HUES6 (cell line): ENCODE measurements at regions not wholly inside any gene's neighbourhood (a gene's known extent, or its start where the extent isn't known, plus 50 kb on each side); places are given as distances from the start of the nearest gene placed in this dataset.
A peak's percentile ranks its signal among the peaks of the same experiment; 100 is the strongest.

Experiments used
- H3K27ac ChIP-seq: 2 replicates; pipeline ENCODE4 v1.7.0; 2013; ENCODE audit warnings: low read depth, mild to moderate bottlenecking, low read length, inconsistent platforms
- H3K27me3 ChIP-seq: 2 replicates; pipeline ENCODE4 v1.6.1; 2013; ENCODE audit warnings: low read length; ENCODE audit not compliant: control insufficient read depth, insufficient read depth
- H3K36me3 ChIP-seq: 2 replicates; pipeline ENCODE4 v1.6.1; 2013; ENCODE audit warnings: low read length; ENCODE audit not compliant: control insufficient read depth, insufficient read depth
- H3K4me1 ChIP-seq: 2 replicates; pipeline ENCODE4 v1.6.1; 2013; ENCODE audit warnings: low read length; ENCODE audit not compliant: control insufficient read depth, insufficient read depth
- H3K4me3 ChIP-seq: 2 replicates; pipeline ENCODE4 v1.5.1; 2013; ENCODE audit warnings: low read depth, low read length
- H3K9ac ChIP-seq: one replicate; pipeline ENCODE4 v1.6.1; 2013; ENCODE audit warnings: mild to moderate bottlenecking, low read length
- H3K9me3 ChIP-seq: 2 replicates; pipeline ENCODE4 v1.6.1; 2013; ENCODE audit warnings: low read depth, low read length; ENCODE audit not compliant: control insufficient read depth, insufficient read depth

DNA sequence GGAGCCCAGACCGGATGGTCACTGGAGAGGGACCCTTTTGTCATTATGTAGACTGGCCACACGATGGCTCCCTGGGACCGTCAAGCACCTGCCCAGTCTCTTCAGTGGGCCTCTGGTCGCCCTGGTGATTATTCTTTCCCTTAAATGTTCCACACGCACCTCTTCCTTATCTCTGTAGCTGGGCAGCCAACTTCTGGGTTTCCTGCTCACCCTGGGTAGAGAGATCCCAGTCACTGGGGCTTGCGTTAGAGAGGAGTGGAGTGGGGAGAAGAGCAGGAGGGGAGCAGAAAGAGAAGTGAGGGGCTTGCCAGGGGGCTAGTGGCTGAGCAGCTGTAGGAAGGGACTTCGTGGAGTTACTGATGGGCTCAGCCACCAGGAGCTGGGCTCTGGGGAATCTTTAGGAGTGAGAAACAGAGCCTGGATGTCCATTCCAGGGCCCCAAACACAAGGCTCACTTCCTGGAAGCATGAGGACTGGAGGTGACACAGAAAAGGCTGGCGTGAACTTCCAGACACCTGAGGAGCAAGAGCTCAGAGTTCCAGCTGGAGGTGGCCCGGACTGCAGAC is 150.1 kb downstream of the DHX35 start:
- H3K27me3 ChIP-seq, result no peaks in the 10 kb centered on the region
- H3K4me1 ChIP-seq, result peaks cover 26% of the 10 kb centered on the region
- H3K9ac ChIP-seq, result no peak overlapping the region
- H3K27ac ChIP-seq, result no peak overlapping the region
- H3K4me3 ChIP-seq, result peak overlapping the region; percentile 10; the same call in 1 of the 2 replicates
- H3K9me3 ChIP-seq, result 0 out of 2 replicates have a peak, but pooled peaks cover 4% of the 10 kb centered on the region
- H3K36me3 ChIP-seq, result no peaks in the 10 kb centered on the region

DNA sequence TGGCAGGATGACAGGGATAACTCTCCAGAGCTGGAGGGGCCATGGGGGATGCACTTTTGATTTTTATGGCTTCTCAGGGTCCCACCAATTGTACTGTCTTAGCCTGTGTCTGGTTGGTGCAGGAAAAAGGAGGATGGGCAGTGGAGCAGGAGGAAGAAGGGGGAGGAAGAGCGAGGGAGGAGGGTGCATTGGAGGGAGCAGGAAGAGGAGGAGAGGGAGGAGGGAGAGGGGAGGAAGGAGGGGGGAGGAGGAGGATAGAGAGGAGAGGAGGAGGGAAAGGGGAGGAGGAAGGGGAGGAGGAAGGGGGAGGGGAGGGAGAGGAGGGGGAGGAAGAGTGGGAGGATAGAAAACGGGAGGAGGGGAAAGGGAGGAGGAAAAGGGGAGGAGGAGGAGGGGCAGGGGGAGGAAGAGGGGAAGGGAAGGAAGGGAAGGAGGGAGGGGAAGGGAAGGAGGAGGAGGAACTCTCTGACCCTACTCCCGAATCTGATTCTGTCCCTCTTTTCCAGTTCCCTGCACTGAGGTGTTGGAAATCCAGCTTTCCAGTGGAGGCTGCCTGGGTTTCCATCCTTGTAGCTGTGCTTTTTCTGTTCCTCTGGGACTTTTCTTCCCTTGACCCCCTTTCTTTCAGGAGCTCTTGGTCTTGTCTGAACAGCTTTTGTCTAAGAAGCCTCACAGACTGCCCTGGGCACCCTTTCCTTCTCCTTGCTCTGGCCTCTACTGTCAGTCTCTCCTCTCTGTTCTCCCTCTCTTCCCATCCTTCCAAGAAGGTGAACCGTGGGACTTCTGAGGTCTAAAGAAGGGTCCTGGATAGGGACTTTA is 149.4 kb downstream of the DHX35 start:
- no peaks in the 10 kb centered on the region for H3K36me3 ChIP-seq
- no peak overlapping the region for H3K9ac ChIP-seq
- H3K4me3 ChIP-seq, result peak overlapping the region; percentile 10; the same call in 1 of the 2 replicates

DNA sequence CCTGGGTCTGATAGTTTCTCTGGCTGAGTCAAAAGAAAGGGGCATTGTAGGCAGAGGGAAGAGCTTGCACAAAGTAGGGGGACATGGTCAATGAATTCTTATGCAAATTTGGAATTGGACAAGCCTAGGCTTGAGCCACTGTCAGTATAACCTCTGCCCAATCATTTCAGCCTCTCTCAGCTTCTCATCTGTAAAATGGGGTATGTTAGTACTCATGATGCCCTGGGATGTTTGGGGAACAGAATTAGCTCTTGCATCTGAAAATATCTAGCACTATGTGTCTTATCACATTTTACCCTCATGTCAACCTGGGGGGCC is 148.6 kb downstream of the DHX35 start:
- no peaks in the 10 kb centered on the region; the same call in 1 of the 2 replicates for H3K9me3 ChIP-seq
- H3K27me3 ChIP-seq, result no peaks in the 10 kb centered on the region
- H3K4me3 ChIP-seq, result no peak overlapping the region

More for the DNA sequence above, 149.4 kb downstream of the DHX35 start:
- no peak overlapping the region for H3K27ac ChIP-seq
- H3K4me1 ChIP-seq, result peaks cover 26% of the 10 kb centered on the region
- no peaks in the 10 kb centered on the region for H3K27me3 ChIP-seq
- H3K9me3 ChIP-seq, result peaks cover 4% of the 10 kb centered on the region; the same call in 1 of the 2 replicates

DNA sequence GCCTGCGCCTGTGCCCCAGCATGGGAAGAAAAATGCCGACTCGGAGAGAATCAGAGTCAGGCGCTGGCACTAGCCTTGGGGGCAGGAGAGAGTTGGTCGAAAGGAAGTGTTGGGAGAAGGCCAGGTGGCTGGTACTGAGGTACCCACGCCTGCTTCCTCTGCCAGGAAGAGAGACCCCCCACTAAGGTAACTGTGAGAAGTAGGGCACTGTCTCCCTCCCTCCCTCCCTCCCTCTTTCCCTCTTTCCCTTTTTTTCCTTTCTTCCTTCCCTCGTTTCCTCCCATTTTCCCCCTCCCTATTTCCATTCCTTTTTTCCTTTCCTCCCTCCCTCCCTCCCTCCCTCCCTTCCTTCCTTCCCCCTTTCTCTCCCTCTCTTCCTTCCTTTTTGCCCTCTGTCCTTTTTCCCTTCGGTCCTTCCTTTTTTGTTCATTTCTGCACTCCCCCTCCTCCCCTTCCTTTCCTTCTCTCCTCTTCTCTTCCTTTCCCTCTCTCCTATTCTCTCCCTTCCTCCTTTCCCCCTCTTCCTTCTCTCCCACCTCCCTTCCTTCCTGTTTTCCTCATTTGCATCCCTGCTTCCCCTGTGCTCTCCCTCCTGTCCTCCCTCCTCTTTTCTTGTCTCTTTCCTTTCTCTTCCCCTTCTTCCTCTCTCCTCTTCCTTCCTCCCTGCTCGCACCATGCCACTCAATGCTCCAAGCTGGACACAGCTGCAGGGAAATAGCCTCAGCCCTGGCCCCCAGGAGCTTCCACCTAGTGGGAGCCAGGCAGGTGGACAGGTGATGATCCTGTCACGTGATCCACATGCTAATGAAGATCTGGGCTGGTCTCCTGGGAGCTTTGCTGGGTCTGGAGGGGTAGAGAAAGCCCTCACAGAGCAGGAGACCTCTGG is 148.0 kb downstream of the DHX35 start:
- Histone ChIP-seq H3K27me3 (no peaks in the 10 kb centered on the region), H3K4me3 (no peak overlapping the region), H3K27ac (no peak overlapping the region), H3K9ac (no peak overlapping the region), H3K36me3 (no peaks in the 10 kb centered on the region), H3K9me3 (no peaks in the 10 kb centered on the region; the same call in 1 of the 2 replicates), H3K4me1 (peaks cover 26% of the 10 kb centered on the region)

More for the DNA sequence above, 148.6 kb downstream of the DHX35 start:
- H3K9ac ChIP-seq, result no peak overlapping the region
- no peak overlapping the region for H3K27ac ChIP-seq
- H3K36me3 ChIP-seq, result no peaks in the 10 kb centered on the region
- peaks cover 26% of the 10 kb centered on the region for H3K4me1 ChIP-seq

DNA sequence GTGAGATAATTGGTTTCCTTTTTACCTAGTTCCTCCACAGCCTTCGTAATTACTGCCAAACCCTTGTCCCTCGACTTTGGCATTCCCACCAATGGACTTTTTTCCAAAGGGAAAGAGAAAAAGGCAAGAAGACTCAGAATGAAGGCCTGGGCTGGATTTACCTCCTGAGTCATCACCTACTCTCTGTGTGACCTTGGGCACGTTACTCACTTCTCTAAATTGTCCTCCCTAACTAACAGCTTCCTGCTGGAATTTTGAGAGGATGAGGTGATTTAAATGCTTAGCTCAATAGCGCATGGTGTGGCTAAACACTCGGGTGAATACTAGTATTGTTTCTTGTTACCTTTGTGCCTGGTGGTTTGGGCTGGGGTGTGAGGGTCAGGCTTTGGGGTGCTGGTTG is 146.6 kb downstream of the DHX35 start:
- Histone ChIP-seq H3K27me3 (no peaks in the 10 kb centered on the region), H3K4me3 (no peak overlapping the region), H3K36me3 (no peaks in the 10 kb centered on the region), H3K4me1 (peaks cover 26% of the 10 kb centered on the region), H3K9ac (no peak overlapping the region), H3K27ac (no peak overlapping the region), H3K9me3 (peaks cover 5% of the 10 kb centered on the region)

DNA sequence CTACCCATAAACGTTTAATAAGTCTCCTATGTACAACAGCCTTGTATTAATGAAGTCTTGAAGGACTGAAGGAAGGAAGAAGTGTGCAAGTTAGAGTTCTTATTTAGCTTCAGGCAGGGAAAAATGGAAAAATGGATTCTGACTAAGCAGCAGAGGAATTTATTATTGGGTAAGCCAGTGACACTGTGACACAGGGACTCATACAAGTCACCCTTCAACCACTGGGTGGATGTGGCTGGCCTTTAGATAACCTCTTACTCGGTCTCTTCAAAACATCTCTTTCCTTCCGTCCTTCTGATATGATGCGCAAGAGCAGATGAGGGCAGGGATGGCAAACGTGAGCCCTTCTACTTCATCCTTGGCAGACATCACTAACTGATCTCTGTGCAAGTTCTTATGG is 145.6 kb downstream of the DHX35 start:
- Histone ChIP-seq H3K27ac (no peak overlapping the region), H3K9ac (no peak overlapping the region), H3K27me3 (no peaks in the 10 kb centered on the region), H3K36me3 (no peaks in the 10 kb centered on the region), H3K4me3 (no peak overlapping the region), H3K4me1 (peaks cover 26% of the 10 kb centered on the region), H3K9me3 (peaks cover 11% of the 10 kb centered on the region)

DNA sequence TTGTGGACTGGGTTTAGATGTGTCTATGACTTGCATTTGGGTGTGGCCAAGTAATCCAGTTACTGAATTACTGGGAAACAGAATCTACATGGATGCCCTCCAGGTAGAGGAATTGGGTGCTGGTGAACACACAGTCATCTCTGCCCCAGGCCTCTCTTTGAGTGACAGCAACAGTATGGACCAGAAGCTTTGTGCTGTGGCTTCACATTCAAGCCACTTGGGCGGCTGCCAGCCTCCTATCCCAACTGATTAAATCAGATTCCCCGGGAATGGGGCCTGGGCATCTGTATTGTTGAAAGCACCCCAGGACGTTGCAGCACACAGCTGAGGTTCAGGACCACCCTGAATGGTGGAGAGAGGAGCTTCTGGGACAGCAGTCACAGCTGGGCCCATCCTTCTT is 144.6 kb downstream of the DHX35 start:
- Histone ChIP-seq H3K27me3 (0 out of 2 replicates have a peak, but pooled peaks cover 4% of the 10 kb centered on the region), H3K4me1 (peaks cover 19% of the 10 kb centered on the region), H3K36me3 (no peaks in the 10 kb centered on the region), H3K9ac (no peak overlapping the region), H3K4me3 (no peak overlapping the region), H3K9me3 (peaks cover 11% of the 10 kb centered on the region), H3K27ac (no peak overlapping the region)

DNA sequence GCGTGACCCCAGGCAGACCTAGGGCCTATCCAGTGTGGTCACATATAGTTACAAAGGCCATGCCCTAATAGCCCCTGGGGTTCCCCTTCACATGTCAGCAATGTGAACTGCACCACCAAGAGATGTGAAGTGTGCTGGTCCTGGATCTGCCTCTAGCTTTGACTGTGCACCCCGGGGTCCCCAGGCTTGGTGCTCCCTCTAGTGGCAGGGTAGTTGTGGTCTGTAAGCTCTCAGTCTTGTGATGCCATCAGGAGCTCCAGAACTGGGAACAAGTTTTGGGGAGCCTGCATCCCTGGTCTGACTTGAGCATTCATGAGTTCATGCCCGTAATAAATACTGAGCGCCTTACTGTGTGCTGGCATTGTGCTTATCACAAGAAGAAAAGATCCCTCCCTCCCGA is 143.4 kb downstream of the DHX35 start:
- Histone ChIP-seq H3K9ac (no peak overlapping the region), H3K4me1 (peaks cover 13% of the 10 kb centered on the region), H3K9me3 (peaks cover 11% of the 10 kb centered on the region), H3K4me3 (no peak overlapping the region), H3K27me3 (0 out of 2 replicates have a peak, but pooled peaks cover 4% of the 10 kb centered on the region), H3K36me3 (no peaks in the 10 kb centered on the region), H3K27ac (no peak overlapping the region)

DNA sequence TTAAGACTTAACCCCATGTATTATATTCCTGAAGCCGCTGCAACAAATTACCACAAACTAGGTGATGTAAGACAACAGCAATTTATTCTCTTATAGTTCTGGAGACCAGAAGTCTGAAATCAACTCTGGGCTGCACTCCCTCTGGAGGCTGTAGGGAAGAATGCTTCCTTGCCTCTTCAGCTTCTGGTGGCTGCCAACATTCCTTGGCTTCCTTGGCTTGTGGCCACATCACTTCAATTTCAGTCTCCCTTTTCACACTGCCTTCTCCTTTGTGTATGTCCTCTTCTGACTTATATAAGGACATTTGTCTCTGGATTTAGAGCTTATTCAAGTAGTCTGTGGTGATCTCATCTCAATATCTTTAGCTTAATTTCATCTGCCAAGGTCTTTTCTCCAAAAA is 141.6 kb downstream of the DHX35 start:
- Histone ChIP-seq H3K9me3 (peaks cover 11% of the 10 kb centered on the region), H3K4me3 (no peak overlapping the region), H3K27ac (no peak overlapping the region), H3K4me1 (peaks cover 3% of the 10 kb centered on the region), H3K27me3 (peaks cover 4% of the 10 kb centered on the region; the same call in 1 of the 2 replicates), H3K9ac (no peak overlapping the region), H3K36me3 (no peaks in the 10 kb centered on the region)

DNA sequence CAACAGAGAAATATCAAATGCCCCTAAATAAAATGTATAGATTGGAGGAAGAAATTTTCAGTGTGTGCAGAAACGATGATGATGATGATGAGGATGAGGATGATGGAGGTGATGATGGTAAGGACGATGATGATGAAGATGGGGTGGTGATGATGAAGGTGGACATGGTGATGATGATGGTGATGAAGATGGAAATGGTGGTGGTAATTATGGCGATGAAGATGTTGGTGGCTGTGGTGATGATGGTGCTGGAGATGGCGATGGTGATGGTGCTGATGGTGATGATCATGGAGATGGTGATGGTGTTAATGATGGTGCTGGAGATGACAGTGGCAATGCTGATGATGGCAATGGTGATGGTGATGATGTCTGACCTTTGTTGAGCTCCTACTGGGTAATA is 141.2 kb downstream of the DHX35 start:
- Histone ChIP-seq H3K9ac (no peak overlapping the region), H3K4me1 (no peaks in the 10 kb centered on the region), H3K36me3 (no peaks in the 10 kb centered on the region), H3K27me3 (peaks cover 9% of the 10 kb centered on the region; the same call in 1 of the 2 replicates), H3K9me3 (peaks cover 11% of the 10 kb centered on the region), H3K27ac (no peak overlapping the region), H3K4me3 (no peak overlapping the region)
